H1 (cell line): ENCODE measurements at regions not wholly inside any gene's neighbourhood (a gene's known extent, or its start where the extent isn't known, plus 50 kb on each side); places are given as distances from the start of the nearest gene placed in this dataset.

Experiments
- CTCF ChIA-PET: fragments of 300-600 bp; sonication (Branson Sonifier 250); formaldehyde crosslinking; loops from one replicate; lab custom pipeline; 2021; ENCODE audit not compliant: partially characterized antibody; lab: Charles Lee
- POLR2A ChIA-PET: fragments of 300-600 bp; sonication (Branson Sonifier 250); formaldehyde crosslinking; loops from one replicate; lab custom pipeline; 2021; ENCODE audit warnings: inconsistent platforms; ENCODE audit not compliant: partially characterized antibody; lab: Charles Lee
- DNase-seq, 2 experiments: peaks; one replicate each; pipeline versions ENCODE4 v3.0.0 to v3.0.0-alpha.2; 2010 to 2022; ENCODE audit warnings: low spot score in 2 of 2, low read depth in 1 of 2, mixed read lengths in 1 of 2
- FAIRE-seq: peaks from 2 replicates; lab custom pipeline; 2011; peaks lifted over from hg19 to GRCh38; lab: Jason Lieb, UNC
- H2AFZ ChIP-seq: 2 replicates; pipeline ENCODE4 v1.8.1; 2012; ENCODE audit warnings: low read length, inconsistent platforms
- H2AK5ac ChIP-seq: 2 replicates; pipeline ENCODE4 v1.6.1; 2013; ENCODE audit warnings: low read depth, low read length
- H2BK120ac ChIP-seq: replicated peaks from 2 replicates; pipeline ENCODE3; 2013; ENCODE audit warnings: low read depth, low read length, inconsistent platforms
- H2BK12ac ChIP-seq: 2 replicates; pipeline ENCODE4 v1.6.1; 2013; ENCODE audit warnings: low read depth, low read length
- H2BK15ac ChIP-seq: 2 replicates; pipeline ENCODE4 v1.6.1; 2013; ENCODE audit warnings: low read length
- H2BK20ac ChIP-seq: 2 replicates; pipeline ENCODE4 v1.6.1; 2013; ENCODE audit warnings: low read length
- H2BK5ac ChIP-seq: 2 replicates; pipeline ENCODE4 v1.6.1; 2013; ENCODE audit warnings: low read depth, low read length
- H3K14ac ChIP-seq: 2 replicates; pipeline ENCODE4 v1.6.1; 2013; ENCODE audit warnings: inconsistent platforms; ENCODE audit not compliant: insufficient read length
- H3K18ac ChIP-seq: 2 replicates; pipeline ENCODE4 v1.6.1; 2013; ENCODE audit warnings: low read length; ENCODE audit errors: extremely low read depth
- H3K23ac ChIP-seq: 2 replicates; pipeline ENCODE4 v1.6.1; 2013; ENCODE audit warnings: inconsistent platforms; ENCODE audit not compliant: insufficient read length
- H3K23me2 ChIP-seq: 2 replicates; pipeline ENCODE4 v1.6.1; 2013; ENCODE audit warnings: low read depth, low read length
- H3K27ac ChIP-seq: 2 replicates; pipeline ENCODE4 v1.6.1; 2011; ENCODE audit warnings: low read depth, low read length, inconsistent platforms
- H3K27me3 ChIP-seq, 4 experiments: replicated peaks in 1 of 4; 1 replicate in 1 of 4; 2 replicates in 3 of 4; pipeline versions ENCODE4 v1.6.1 to v1.8.1; 2011 to 2013; ENCODE audit warnings: low read length in 3 of 4, mild to moderate bottlenecking in 3 of 4, inconsistent platforms in 2 of 4, mixed read lengths in 2 of 4, moderate library complexity in 1 of 4; ENCODE audit not compliant: control insufficient read depth in 3 of 4, insufficient read depth in 3 of 4; ENCODE audit errors: extremely low read depth in 1 of 4
- H3K36me3 ChIP-seq, 4 experiments: 2 replicates each; pipeline versions ENCODE4 v1.6.1 to v1.8.1; 2011 to 2013; ENCODE audit warnings: mild to moderate bottlenecking in 4 of 4, low read length in 3 of 4, moderate library complexity in 2 of 4, control low read depth in 1 of 4, inconsistent platforms in 1 of 4; ENCODE audit not compliant: insufficient read depth in 4 of 4, control insufficient read depth in 2 of 4
- H3K4ac ChIP-seq: replicated peaks from 2 replicates; pipeline ENCODE3; 2013; ENCODE audit warnings: low read length, low read depth, mixed read lengths, inconsistent platforms; ENCODE audit not compliant: insufficient read length
- H3K4me1 ChIP-seq, 4 experiments: replicated peaks in 1 of 4; 1 replicate in 1 of 4; 2 replicates in 3 of 4; pipeline versions ENCODE4 v1.6.1 to v1.8.1; 2011 to 2013; ENCODE audit warnings: low read length in 3 of 4, inconsistent platforms in 2 of 4, mixed read lengths in 1 of 4; ENCODE audit not compliant: insufficient read depth in 4 of 4, control insufficient read depth in 3 of 4
- H3K4me2 ChIP-seq, 2 experiments: 2 replicates each; pipeline versions ENCODE4 v1.6.1 to v1.8.1; 2011 to 2013; ENCODE audit warnings: low read depth in 2 of 2, low read length in 2 of 2, control low read depth in 1 of 2, inconsistent platforms in 1 of 2, mild to moderate bottlenecking in 1 of 2; ENCODE audit not compliant: insufficient read depth in 1 of 2
- H3K4me3 ChIP-seq, 4 experiments: fragments of 200-600, 300-600 bp in 1 of 4; sonication (generic), shearing (Covaris generic), sonication (Bioruptor Twin) in 1 of 4; 2 replicates each; pipeline versions ENCODE4 v1.5.1 to v1.8.1; 2011 to 2016; ENCODE audit warnings: low read length in 4 of 4, low read depth in 3 of 4, control low read depth in 2 of 4, inconsistent platforms in 2 of 4, mild to moderate bottlenecking in 2 of 4, mixed read lengths in 1 of 4, moderate library complexity in 1 of 4; ENCODE audit not compliant: insufficient read depth in 2 of 4; ENCODE audit errors: extremely low read depth in 1 of 4
- H3K56ac ChIP-seq: replicated peaks from 2 replicates; pipeline ENCODE3; 2013; ENCODE audit warnings: low read depth, mild to moderate bottlenecking, mixed read lengths, low read length, inconsistent platforms; ENCODE audit not compliant: insufficient read length
- H3K79me1 ChIP-seq: 2 replicates; pipeline ENCODE4 v1.6.1; 2013; ENCODE audit warnings: low read depth, low read length, control low read depth
- H3K79me2 ChIP-seq, 2 experiments: 2 replicates each; pipeline versions ENCODE4 v1.6.1 to v1.8.1; 2012 to 2013; ENCODE audit warnings: low read length in 2 of 2, mild to moderate bottlenecking in 2 of 2, inconsistent platforms in 1 of 2; ENCODE audit not compliant: insufficient read depth in 2 of 2, control insufficient read depth in 1 of 2
- H3K9ac ChIP-seq, 4 experiments: replicated peaks in 1 of 4; 1 replicate in 1 of 4; 2 replicates in 3 of 4; pipeline versions ENCODE4 v1.6.1 to v1.8.1; 2011 to 2013; ENCODE audit warnings: low read depth in 3 of 4, low read length in 3 of 4, control low read depth in 2 of 4, mild to moderate bottlenecking in 2 of 4, moderate library complexity in 2 of 4, inconsistent platforms in 1 of 4; ENCODE audit errors: extremely low read depth in 1 of 4
- H3K9me3 ChIP-seq, 2 experiments: 2 replicates each; pipeline versions ENCODE4 v1.6.1 to v1.8.1; 2012 to 2013; ENCODE audit warnings: mild to moderate bottlenecking in 2 of 2, moderate library complexity in 2 of 2, control low read depth in 1 of 2, inconsistent platforms in 1 of 2, low read depth in 1 of 2, low read length in 1 of 2, mixed read lengths in 1 of 2; ENCODE audit not compliant: insufficient read depth in 2 of 2
- H4K20me1 ChIP-seq, 2 experiments: replicated peaks in 1 of 2; 2 replicates each; pipeline versions ENCODE3 to v1.8.1; 2011 to 2013; ENCODE audit warnings: inconsistent platforms in 2 of 2, low read length in 2 of 2, mild to moderate bottlenecking in 1 of 2; ENCODE audit not compliant: insufficient read depth in 2 of 2, control insufficient read depth in 1 of 2
- H4K5ac ChIP-seq: 2 replicates; pipeline ENCODE4 v1.6.1; 2013; ENCODE audit warnings: low read length, low read depth, mixed read lengths, inconsistent platforms; ENCODE audit not compliant: insufficient read length
- H4K8ac ChIP-seq: 2 replicates; pipeline ENCODE4 v1.8.0; 2013; ENCODE audit warnings: mild to moderate bottlenecking, moderate library complexity, low read length, inconsistent platforms; ENCODE audit not compliant: insufficient read depth; ENCODE audit errors: extremely low read depth
- H4K91ac ChIP-seq: replicated peaks from 2 replicates; pipeline ENCODE3; 2013; ENCODE audit warnings: low read length, mixed read lengths, inconsistent platforms; ENCODE audit not compliant: insufficient read length
- ASH2L ChIP-seq: fragments of 200-600, 300-600 bp; sonication (generic); IDR thresholded peaks from one replicate; pipeline ENCODE4 v1.7.1; 2017; ENCODE audit warnings: low read length
- BRCA1 ChIP-seq: IDR thresholded peaks from 2 replicates; pipeline ENCODE4 v1.6.1; 2012; ENCODE audit warnings: low read depth, low read length, improper control_type of control experiment
- CBX8 ChIP-seq: fragments of 300-800, 300-1000 bp; sonication (generic); IDR thresholded peaks from 2 replicates; pipeline ENCODE4 v1.7.1; 2016; ENCODE audit warnings: low read depth, low read length, borderline replicate concordance
- KDM1A ChIP-seq: fragments of 200-600, 300-600 bp; sonication (generic); IDR thresholded peaks from 2 replicates; pipeline ENCODE4 v1.7.1; 2016; ENCODE audit warnings: mild to moderate bottlenecking, low read length, borderline replicate concordance
- KDM5A ChIP-seq: fragments of 200-600 bp; IDR thresholded peaks from 2 replicates; pipeline ENCODE4 v1.7.1; 2012; ENCODE audit warnings: mild to moderate bottlenecking, low read length, inconsistent platforms, mixed read lengths
- MAFK ChIP-seq: IDR thresholded peaks from 2 replicates; pipeline ENCODE4 v1.6.1; 2012; ENCODE audit warnings: low read depth, mild to moderate bottlenecking, improper control_type of control experiment, low read length
- PHF8 ChIP-seq: fragments of 200-600 bp; sonication (generic); conservative IDR thresholded peaks from 2 replicates; pipeline ENCODE4 v1.7.1; 2012; ENCODE audit warnings: low read depth, mild to moderate bottlenecking, inconsistent platforms, low read length, moderate library complexity
- RXRA ChIP-seq: IDR thresholded peaks from 2 replicates; pipeline ENCODE4 v1.6.1; 2011; ENCODE audit warnings: low read depth, mild to moderate bottlenecking, low read length, moderate library complexity; ENCODE audit not compliant: insufficient read depth
- SAP30 ChIP-seq: fragments of 300-600 bp; sonication (generic); IDR thresholded peaks from 2 replicates; pipeline ENCODE4 v1.7.1; 2012; ENCODE audit warnings: low read length, moderate library complexity, mild to moderate bottlenecking, inconsistent platforms; ENCODE audit not compliant: insufficient read depth, insufficient replicate concordance
- SIN3A ChIP-seq, 2 experiments: IDR thresholded peaks in 1 of 2; conservative IDR thresholded peaks in 1 of 2; 2 replicates each; pipeline ENCODE4 v1.6.1; 2011 to 2012; ENCODE audit warnings: low read length in 2 of 2, improper control_type of control experiment in 1 of 2, low read depth in 1 of 2, mild to moderate bottlenecking in 1 of 2
- SP2 ChIP-seq: IDR thresholded peaks from 2 replicates; pipeline ENCODE4 v1.6.1; 2012; ENCODE audit warnings: mild to moderate bottlenecking, low read length, inconsistent platforms
- SRF ChIP-seq: IDR thresholded peaks from 2 replicates; pipeline ENCODE4 v1.6.1; 2011; ENCODE audit warnings: mild to moderate bottlenecking, low read depth, low read length, moderate library complexity
- TAF1 ChIP-seq: IDR thresholded peaks from 2 replicates; pipeline ENCODE4 v1.6.1; 2011; ENCODE audit warnings: mild to moderate bottlenecking, low read depth, low read length
- USF2 ChIP-seq: IDR thresholded peaks from 2 replicates; pipeline ENCODE4 v1.6.1; 2011; ENCODE audit warnings: low read length, improper control_type of control experiment
- TF ChIP-seq, protein P1 (sequence below): IDR thresholded peaks from 2 replicates; pipeline ENCODE4 v1.6.1; 2011; ENCODE audit warnings: low read depth, mild to moderate bottlenecking, low read length; ENCODE audit not compliant: insufficient read depth

GRCh38 chr7:120041798-120042197, 231.2 kb upstream of the KCND2 start:
- ChIA-PET POLR2A (no interaction called here), CTCF (no interaction called here)
- Histone ChIP-seq H2AK5ac (no peak overlapping the region), H2BK120ac (no peak overlapping the region), H4K20me1 (no peaks in the 10 kb centered on the region), H4K5ac (no peak overlapping the region), H3K36me3 (no peaks in the 10 kb centered on the region), H3K23me2 (no peaks in the 10 kb centered on the region), H3K18ac (no peak overlapping the region), H2BK15ac (no peak overlapping the region), H3K79me2 (no peaks in the 10 kb centered on the region), H3K79me1 (no peaks in the 10 kb centered on the region), H3K23ac (no peak overlapping the region), H4K8ac (no peak overlapping the region), H4K91ac (no peak overlapping the region), H3K27ac (no peak overlapping the region), H3K27me3 (no peaks in the 10 kb centered on the region), H3K4me1 (peaks cover 0 to 4% (median 0%) of the 10 kb centered on the region in 4 experiments; a peak in 2 of 7 replicates), H3K9ac (no peak overlapping the region), H3K14ac (no peak overlapping the region), H2AFZ (no peak overlapping the region), H3K4ac (no peak overlapping the region), H3K56ac (no peak overlapping the region), H3K4me3 (no peak overlapping the region), H3K9me3 (peaks cover 3 to 5% of the 10 kb centered on the region in 2 experiments; a peak in 1 of 4 replicates), H2BK5ac (no peak overlapping the region), H2BK20ac (no peak overlapping the region), H3K4me2 (no peak overlapping the region), H2BK12ac (no peak overlapping the region)
- DNase-seq = no peak
- no peak for FAIRE-seq
- TF ChIP-seq SIN3A (conservative IDR thresholded peaks at IDR 0.05 in 1 of 2, IDR thresholded peaks at IDR 0.05 in 1 of 2; ENCODE audit: low read depth in 1 of 2, low read length in 2 of 2) = no peak
- TF ChIP-seq SP2 = no peak
- TF ChIP-seq TAF1 = no peak
- TF ChIP-seq, protein P1, sequence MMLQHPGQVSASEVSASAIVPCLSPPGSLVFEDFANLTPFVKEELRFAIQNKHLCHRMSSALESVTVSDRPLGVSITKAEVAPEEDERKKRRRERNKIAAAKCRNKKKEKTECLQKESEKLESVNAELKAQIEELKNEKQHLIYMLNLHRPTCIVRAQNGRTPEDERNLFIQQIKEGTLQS = no peak
- TF ChIP-seq KDM5A = no peak
- no peak for TF ChIP-seq PHF8
- no peak for TF ChIP-seq SRF
- no peak for TF ChIP-seq CBX8
- no peak for TF ChIP-seq USF2
- TF ChIP-seq MAFK = no peak
- no peak for TF ChIP-seq ASH2L
- no peak for TF ChIP-seq BRCA1
- TF ChIP-seq RXRA = no peak
- no peak for TF ChIP-seq KDM1A
- no peak for TF ChIP-seq SAP30
